ENCODE measurements at regions not wholly inside any gene's neighbourhood (a gene's known extent, or its start where the extent isn't known, plus 50 kb on each side); places are given as distances from the start of the nearest gene placed in this dataset.

DNA sequence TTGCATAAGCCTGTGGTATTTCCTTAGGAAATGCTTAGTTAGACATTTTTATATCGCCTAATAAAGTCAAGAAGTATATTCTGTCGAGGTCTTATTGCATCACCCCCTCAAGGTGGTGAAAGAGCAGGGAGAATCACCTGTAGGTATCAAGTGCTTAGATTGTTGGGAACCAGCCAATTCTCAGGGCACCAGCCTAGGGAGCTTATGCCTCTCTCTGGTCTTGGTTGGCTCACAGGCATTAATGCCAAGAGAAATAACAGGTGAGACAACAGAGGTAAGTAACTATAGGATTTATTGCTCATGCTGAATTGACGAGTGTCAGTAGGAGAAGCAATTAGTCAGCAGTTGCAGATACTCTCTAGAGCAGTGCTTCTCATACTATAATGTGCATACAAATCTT is 663.3 kb upstream of the ZNF804A start:
- H3K4me3 ChIP-seq, result no peak overlapping the region
- H3K27ac ChIP-seq, result no peak overlapping the region
- TF ChIP-seq, protein P1, sequence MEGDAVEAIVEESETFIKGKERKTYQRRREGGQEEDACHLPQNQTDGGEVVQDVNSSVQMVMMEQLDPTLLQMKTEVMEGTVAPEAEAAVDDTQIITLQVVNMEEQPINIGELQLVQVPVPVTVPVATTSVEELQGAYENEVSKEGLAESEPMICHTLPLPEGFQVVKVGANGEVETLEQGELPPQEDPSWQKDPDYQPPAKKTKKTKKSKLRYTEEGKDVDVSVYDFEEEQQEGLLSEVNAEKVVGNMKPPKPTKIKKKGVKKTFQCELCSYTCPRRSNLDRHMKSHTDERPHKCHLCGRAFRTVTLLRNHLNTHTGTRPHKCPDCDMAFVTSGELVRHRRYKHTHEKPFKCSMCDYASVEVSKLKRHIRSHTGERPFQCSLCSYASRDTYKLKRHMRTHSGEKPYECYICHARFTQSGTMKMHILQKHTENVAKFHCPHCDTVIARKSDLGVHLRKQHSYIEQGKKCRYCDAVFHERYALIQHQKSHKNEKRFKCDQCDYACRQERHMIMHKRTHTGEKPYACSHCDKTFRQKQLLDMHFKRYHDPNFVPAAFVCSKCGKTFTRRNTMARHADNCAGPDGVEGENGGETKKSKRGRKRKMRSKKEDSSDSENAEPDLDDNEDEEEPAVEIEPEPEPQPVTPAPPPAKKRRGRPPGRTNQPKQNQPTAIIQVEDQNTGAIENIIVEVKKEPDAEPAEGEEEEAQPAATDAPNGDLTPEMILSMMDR (IDR thresholded peaks at IDR 0.05), result no peak
- TF ChIP-seq POLR2A (IDR thresholded peaks at IDR 0.05) (no peak), EP300 (IDR thresholded peaks at IDR 0.05) (no peak), POLR2AphosphoS5 (IDR thresholded peaks at IDR 0.05) (no peak)
- H3K27me3 ChIP-seq, result no peaks in the 10 kb centered on the region
- H3K36me3 ChIP-seq, result no peaks in the 10 kb centered on the region
- WGBS, result 68% methylated on average over 3 of the region's 3 CpGs
- peaks cover 6% of the 10 kb centered on the region for H3K9me3 ChIP-seq
- no peak for DNase-seq (ENCODE audit: low spot score in 2 of 2)
- no peaks in the 10 kb centered on the region for H3K4me1 ChIP-seq

DNA sequence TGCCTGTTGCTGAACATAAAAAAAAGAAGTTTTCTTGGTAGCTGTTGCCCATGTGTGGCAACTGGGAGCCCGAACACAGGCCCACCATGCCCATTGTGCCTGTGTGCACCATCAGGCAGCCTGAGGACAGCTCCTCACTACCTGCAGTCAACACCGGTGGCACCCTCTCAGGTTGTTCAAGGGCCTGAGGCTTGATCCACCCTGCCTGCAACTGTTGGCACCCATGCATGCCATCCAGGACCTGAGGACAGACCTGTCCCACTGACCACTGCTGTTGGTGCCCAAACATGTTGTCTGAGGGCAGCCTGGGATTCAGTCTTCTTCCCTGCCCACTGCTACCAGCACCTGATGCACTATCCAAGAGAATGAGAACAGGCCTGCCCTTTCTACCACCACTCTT is 661.1 kb upstream of the ZNF804A start:
- Histone ChIP-seq H3K36me3 (no peaks in the 10 kb centered on the region), H3K27me3 (no peaks in the 10 kb centered on the region), H3K4me3 (no peak overlapping the region), H3K27ac (no peak overlapping the region), H3K4me1 (no peaks in the 10 kb centered on the region), H3K9me3 (peaks cover 6% of the 10 kb centered on the region)
- WGBS, result 80% methylated on average over 2 of the region's 2 CpGs
- no peak for TF ChIP-seq POLR2AphosphoS5 (IDR thresholded peaks at IDR 0.05)
- TF ChIP-seq, protein P1 (IDR thresholded peaks at IDR 0.05), result no peak
- TF ChIP-seq POLR2A (IDR thresholded peaks at IDR 0.05), result no peak
- no peak for TF ChIP-seq EP300 (IDR thresholded peaks at IDR 0.05)
- DNase-seq (ENCODE audit: low spot score in 2 of 2), result no peak

DNA sequence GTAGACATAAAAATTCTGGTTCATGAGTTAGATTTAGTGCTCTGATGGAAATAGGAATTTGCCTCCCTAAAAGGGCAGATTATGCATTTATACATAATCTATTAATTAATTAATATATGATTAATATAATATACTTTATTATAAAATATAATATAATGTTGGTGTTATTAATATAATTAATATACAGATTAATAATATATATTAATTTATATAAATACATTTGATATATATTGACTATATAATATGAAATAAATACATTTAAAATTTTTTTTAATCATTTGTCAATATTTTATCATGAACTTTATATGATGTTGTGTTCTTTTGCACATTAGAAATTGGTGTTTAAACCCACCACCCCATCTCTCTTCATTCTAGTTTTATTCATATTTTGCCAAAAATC is 652.1 kb upstream of the ZNF804A start:
- Histone ChIP-seq H3K4me3 (no peak overlapping the region), H3K4me1 (no peaks in the 10 kb centered on the region), H3K9me3 (no peaks in the 10 kb centered on the region), H3K36me3 (no peaks in the 10 kb centered on the region), H3K27ac (no peak overlapping the region), H3K27me3 (no peaks in the 10 kb centered on the region)
- DNase-seq (ENCODE audit: low spot score in 2 of 2), result no peak
- no peak for TF ChIP-seq POLR2AphosphoS5 (IDR thresholded peaks at IDR 0.05)
- no peak for TF ChIP-seq POLR2A (IDR thresholded peaks at IDR 0.05)
- TF ChIP-seq, protein P1 (IDR thresholded peaks at IDR 0.05), result no peak
- no peak for TF ChIP-seq EP300 (IDR thresholded peaks at IDR 0.05)

DNA sequence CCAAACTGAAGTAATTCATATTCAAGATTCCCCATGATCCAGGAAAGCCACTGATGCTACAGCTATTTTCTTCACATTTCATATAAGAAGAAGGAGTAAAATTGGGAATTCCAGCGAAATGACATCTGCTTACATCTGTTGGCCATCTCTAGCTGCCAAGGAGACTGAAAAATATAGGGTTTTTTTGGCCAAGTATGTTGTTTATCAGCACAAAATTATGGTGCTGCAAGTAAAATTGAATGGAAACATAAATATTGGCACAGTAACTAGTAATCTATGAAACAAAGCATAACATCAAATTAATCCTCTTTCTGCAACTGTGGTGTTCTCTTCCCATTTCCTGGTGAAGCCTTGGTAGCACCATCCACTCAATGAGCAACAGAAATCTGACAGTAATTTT is 649.5 kb upstream of the ZNF804A start:
- no peak for TF ChIP-seq EP300 (IDR thresholded peaks at IDR 0.05)
- TF ChIP-seq POLR2AphosphoS5 (IDR thresholded peaks at IDR 0.05), result no peak
- TF ChIP-seq, protein P1 (IDR thresholded peaks at IDR 0.05), result no peak
- TF ChIP-seq POLR2A (IDR thresholded peaks at IDR 0.05), result no peak
- no peaks in the 10 kb centered on the region for H3K36me3 ChIP-seq
- no peak for DNase-seq (ENCODE audit: low spot score in 2 of 2)
- H3K9me3 ChIP-seq, result no peaks in the 10 kb centered on the region
- WGBS, result 45% methylated on average over 1 of the region's 1 CpG
- H3K27me3 ChIP-seq, result no peaks in the 10 kb centered on the region
- H3K4me3 ChIP-seq, result no peak overlapping the region
- no peak overlapping the region for H3K27ac ChIP-seq
- H3K4me1 ChIP-seq, result no peaks in the 10 kb centered on the region

DNA sequence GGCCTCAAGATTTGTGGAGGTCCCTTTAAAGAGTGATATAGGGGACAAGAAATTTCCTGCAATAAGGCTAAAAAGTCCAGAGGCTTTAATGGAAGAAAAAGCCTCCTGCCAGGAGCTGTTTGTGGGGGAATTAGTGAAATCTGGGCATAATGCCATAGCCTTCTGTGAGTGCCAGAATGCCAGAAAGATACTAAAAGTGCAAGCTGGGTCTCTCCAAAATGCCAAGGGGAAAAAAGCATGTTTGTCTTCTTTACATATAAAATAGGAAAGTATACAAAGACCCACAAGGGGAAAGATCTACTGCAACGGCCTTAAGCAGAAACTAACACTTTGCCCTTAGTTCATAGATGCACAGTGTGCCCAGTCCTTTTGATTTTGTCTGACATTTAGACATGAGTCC is 647.7 kb upstream of the ZNF804A start:
- Histone ChIP-seq H3K4me1 (no peaks in the 10 kb centered on the region), H3K9me3 (no peaks in the 10 kb centered on the region), H3K4me3 (no peak overlapping the region), H3K36me3 (no peaks in the 10 kb centered on the region), H3K27me3 (no peaks in the 10 kb centered on the region), H3K27ac (no peak overlapping the region)
- no peak for TF ChIP-seq POLR2AphosphoS5 (IDR thresholded peaks at IDR 0.05)
- no peak for TF ChIP-seq EP300 (IDR thresholded peaks at IDR 0.05)
- no peak for TF ChIP-seq POLR2A (IDR thresholded peaks at IDR 0.05)
- TF ChIP-seq, protein P1 (IDR thresholded peaks at IDR 0.05), result no peak
- 35% methylated on average over 1 of the region's 1 CpG for WGBS
- no peak for DNase-seq (ENCODE audit: low spot score in 2 of 2)

Measured in suprapubic skin (tissue), 4 donors.